ENCODE measurements at regions not wholly inside any gene's neighbourhood (a gene's known extent, or its start where the extent isn't known, plus 50 kb on each side); places are given as distances from the start of the nearest gene placed in this dataset.
"Not testable (repeated sequence)": the region's sequence is repeated elsewhere in the genome, so short reads cannot be mapped to it uniquely, and the experiment has no call there.

DNA sequence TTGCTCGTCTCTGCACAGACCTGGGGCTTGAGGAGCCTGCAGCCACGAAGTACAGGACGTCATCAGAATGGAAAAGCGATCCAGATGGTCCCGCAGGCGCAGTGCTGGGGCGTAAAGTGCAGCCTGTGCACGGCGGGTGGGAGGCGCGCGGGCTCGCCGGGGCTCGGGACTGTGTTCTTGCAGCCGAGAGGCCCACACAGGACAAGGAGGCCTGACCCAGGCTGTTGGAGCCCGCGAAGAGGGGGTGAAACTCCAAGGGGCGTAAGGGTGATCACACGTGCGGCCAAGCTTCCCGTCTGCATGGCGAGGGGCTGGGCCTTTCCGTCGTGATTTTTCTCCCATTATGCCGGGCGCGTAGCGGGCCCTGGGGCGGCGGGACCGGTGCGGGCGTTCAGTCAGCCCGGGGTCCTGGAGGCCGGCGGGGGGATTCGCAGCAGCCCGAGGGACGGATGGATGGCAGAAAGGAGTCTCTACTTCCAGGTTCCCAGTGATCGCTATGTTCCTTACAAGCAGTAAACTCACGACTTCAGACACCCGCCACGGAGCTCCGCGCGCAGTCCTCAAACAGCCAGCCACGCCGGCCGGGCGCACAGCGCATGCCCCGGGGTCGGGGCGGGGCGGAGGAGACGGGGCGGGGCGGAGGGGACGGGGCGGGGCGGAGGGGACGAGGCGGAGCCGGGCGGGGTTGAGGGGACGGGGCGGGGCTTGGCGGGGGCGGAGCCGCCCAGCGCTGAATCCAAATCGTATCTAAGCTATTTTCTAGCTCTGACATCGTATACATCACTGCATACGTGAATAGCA, 141.0 kb upstream of the KCNJ18 start:
- peak; percentile 72 for DNase-seq (ENCODE audit: low read depth)

DNA sequence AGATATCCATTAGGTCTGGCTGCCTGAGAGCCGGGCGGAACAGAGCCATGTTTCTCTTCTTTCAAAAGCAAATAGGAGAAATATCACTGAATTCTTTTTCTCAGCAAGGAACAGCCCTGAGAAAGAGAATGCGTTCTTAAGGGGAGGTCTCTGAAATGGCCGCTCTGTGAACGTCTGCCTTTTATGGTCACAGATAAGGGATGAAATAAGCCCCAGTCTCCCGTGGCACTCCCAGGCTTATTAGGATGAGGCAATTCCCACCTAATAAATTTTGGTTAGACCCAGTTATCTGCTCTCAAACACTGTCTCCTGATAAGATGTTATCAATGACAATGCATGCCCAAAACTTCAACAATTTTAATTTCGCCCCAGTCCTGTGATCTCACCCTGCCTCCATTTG, 133.4 kb upstream of the KCNJ18 start:
- not testable (repeated sequence) for DNase-seq (ENCODE audit: low read depth)

DNA sequence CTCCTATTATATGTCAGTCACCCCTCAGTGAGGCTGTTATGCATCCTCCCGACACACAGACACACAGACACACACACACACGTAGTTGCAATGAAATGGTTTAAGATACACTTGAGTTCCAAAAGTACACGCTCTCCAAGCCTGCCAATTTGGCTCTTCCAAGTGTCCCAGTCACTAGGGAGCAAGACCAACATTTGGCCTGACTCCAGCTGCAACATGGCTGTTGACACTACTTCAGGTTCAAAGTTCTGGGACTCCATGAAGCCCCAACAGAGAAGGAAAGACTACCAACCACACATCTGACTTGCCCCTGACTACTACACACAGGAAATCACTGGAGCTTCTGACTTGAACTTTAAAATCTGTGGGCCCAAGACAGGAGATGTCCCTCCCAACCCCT, 128.1 kb upstream of the KCNJ18 start:
- DNase-seq (ENCODE audit: low read depth): no peak

DNA sequence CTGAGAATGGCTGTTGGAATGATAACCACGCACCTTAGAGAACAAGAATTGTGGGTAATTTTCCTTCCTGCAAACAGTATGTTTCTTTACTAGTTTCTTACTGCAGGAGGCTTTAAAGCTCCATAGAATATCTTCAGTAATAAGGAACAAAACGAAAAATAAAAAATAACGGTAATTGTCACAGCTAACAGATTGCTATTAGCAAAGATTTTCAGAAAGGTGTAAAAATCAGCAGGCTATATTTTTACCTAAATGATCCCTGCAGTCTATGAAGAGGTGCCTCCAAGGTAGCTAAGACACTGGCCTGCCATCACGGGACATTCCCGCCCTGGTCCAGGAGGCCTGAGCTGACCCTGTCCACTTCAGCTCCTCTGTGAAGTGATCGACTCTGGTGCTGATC, 127.6 kb upstream of the KCNJ18 start:
- DNase-seq (ENCODE audit: low read depth): not testable (repeated sequence)

DNA sequence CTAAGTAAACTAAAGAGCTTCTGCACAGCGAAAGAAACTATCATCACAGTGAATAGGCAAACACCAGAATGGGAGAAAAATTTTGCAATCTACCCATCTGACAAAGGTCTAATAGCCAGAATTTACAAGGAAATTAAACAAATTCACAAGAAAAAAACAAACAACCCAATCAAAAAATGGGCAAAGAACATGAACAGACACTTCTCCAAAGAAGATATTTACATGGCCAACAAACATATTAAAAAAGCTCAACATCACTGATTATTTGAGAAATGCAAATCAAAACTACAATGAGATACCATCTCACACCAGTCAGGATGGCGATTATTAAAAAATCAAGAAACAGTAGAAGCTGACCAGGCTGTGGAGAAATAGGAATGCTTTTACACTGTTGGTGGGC, 121.9 kb upstream of the KCNJ18 start:
- not testable (repeated sequence) for DNase-seq (ENCODE audit: low read depth)

DNA sequence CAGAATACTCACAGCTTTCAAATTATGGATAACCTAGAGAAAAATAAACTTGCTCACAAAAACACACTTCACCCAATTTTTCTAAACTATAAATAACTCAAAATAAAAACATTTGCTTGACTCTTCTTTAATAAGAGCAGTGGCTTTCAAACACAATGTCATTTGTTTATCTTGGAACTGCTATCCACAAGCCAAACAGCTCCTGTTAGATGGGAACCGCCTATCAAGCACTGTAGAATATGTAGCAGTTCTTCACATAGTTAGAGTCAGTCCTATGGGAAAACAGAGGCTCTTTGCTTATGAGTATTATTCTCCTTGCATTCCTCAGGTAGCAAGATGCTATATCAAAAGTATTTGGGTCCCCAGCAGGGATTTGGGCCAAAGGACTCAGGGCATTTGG, 120.2 kb upstream of the KCNJ18 start:
- not testable (repeated sequence) for DNase-seq (ENCODE audit: low read depth)

DNA sequence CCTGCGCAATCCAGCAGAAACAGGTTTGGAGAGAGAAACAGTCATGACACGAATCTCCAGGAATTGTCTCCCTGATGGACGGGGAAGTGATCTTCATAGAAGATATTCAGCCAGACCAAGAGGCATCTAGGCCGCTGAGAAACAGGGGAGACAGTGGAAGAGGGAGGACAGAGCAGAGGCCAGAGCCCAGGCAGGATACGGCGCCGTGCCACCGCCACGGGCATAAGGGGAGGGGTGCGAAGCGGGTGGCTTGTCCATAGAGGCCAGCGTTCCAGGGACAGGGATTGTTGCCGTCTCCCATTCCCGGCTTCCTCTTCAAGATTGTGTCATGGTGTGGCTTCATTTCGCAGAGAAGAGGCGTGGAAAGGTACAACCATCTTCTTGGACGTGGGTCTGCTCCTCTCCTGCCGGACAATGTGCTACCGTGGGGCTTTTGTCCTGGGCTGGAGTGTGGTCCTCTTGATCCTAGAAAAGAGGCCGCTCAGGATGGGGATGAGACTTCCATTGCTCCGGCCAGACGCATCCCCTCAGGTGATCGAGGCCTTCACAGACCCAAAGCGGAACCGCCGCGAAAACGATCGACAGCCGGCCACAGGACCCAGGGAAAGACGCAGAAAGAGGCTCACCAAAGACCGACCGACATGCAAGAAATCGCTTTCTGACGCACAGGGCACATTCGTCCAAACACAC, 118.9 kb upstream of the KCNJ18 start:
- not testable (repeated sequence) for DNase-seq (ENCODE audit: low read depth)

DNA sequence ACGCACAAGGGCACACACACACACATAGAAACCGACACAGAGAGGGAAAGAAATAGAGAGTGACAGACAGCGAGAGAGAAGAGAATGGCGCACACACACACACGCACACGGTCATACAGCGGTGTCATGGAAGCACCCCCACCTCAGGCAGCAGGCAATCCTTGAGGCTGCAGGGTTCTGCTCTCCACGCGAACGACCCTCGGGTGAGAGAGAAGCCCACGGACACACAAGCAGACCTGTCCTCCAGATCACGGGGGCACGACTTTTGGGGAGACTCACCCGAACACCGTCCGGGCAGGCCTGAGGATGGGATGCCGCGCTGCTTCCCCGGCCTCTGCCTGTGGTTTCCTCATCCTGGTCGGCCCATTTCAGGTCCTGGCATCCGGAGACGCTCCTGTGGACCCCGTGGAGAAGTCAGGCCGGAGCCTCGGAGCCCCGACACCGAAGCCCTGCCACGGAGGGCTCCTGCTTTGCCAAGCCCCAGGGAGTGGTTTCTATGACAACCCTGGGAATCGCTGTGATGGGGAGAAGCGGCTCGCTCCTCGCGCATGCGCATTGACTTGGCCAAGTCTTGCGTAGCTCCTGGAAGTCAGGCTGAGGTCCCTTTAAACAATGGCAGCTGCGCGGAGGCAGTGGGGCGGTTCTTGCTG, 118.2 kb upstream of the KCNJ18 start:
- no peak for DNase-seq (ENCODE audit: low read depth)

DNA sequence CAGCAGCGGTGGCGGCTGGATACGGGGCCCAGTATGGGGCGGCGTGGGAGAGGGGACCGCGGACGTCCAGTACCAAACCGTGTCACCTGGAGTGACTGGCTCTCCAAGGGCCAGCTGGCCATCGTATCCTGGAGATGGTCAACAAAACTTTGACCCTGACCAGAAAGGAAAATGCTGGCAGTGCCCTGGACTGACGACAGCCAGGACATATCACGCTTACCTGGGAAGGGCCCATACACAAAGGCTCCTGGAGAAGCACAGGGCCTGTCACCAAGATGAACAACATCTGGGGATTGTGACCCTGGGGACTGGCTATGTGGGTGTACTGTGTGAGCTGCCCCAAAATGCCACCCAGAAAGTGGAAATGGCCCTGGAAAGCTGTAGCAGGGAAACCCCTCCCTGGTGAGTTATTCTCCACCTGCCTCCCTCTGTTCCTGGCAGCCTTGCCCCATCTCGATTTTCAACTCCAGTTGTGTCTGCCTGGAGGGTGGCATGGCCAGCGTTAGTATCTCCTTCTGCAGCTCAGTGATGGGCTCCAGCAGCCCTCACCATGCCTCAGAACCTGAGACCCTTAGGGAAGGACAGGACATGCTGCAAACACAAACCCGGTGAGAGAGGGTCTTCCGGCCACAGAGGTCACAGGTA, 117.6 kb upstream of the KCNJ18 start:
- not testable (repeated sequence) for DNase-seq (ENCODE audit: low read depth)

DNA sequence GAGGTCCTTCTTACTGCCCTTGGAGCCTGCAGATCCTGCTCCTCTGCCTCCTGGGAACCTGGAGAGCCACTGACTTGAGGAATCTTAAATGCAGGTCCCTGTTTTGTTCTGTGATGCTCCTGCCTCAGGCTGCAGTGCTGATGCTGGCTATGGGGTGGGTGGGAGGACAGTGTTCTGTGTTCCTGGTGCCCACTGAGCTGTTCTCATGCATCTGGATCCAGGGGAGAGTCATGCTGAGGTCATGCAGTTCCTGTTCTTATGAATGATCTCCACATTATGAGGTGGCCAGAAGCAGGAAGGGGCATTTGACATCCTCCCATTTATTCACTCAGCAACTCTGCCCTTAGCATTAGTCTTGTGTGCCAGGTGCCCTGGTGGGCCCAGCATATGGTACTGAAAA, 113.5 kb upstream of the KCNJ18 start:
- DNase-seq (ENCODE audit: low read depth): not testable (repeated sequence)

DNA sequence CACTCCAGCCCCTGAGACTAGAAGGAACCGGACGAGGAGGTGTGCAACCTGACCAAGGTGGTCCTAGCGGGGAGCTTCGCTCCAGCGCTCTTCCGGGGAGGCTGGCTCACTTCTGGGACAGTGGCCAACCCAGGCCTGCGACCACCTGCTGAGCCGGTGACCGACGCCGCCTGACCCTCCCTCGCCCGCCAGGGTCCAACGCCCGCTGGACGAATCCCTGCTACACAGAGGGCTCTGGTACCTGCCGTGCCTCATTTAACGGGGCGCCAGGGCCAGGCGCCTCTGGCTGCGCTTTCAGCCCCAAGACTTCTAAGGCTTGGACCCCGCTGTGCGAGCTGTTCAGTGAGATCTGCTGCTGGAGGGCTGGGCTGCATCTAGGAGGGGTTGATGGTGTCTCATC, 99.5 kb upstream of the KCNJ18 start:
- no peak for DNase-seq (ENCODE audit: low read depth)

DNA sequence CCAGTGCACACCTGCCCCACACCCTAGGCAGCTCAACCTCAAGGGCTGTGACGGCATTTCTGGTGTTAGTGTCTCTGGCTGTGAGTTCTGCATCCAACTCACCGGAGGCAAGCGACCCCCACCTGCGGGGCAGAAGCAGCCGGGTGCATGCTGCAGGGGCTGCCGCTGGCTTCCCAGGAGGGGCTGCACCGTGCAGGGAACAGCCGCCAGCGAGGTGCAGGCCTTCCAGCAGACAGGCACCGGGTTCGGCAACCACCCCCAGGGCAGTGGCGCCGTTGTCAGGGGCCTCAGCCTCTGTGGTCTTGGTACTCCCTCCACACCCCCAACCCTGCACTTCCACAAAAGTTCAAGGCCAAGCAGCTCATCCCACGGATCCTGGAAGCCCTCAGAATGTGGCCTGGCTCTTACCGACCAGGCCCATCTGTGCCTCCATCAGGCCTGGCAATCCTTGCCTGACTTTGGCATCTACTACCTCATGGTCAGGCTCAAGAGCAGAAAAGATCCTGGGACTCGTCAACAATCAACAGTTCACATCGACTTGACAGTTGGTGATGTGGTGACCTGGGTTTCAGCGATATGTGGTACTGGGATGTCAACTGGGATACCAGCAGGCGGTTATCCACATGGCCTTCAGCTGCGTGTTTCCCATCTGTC, 98.7 kb upstream of the KCNJ18 start:
- not testable (repeated sequence) for DNase-seq (ENCODE audit: low read depth)

DNA sequence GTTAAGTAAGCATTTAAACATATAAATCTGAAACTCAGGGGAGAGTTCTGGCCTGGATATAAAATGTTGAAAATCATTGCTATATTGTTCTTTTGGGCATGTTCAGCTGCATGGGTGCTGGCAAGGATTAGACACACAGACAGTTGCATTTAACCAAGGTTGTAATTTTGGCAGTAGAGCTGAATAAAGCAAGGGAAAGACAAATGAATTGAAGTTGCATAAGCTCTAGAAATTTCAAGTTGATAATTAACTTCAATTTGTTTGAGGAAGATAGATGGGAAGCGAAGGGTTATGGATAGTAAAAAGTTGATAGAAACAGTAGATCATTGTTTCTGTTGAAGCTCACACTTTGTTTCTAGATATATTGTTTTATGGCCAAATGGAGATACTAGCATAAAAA, 97.2 kb upstream of the KCNJ18 start:
- DNase-seq (ENCODE audit: low read depth): no peak

DNA sequence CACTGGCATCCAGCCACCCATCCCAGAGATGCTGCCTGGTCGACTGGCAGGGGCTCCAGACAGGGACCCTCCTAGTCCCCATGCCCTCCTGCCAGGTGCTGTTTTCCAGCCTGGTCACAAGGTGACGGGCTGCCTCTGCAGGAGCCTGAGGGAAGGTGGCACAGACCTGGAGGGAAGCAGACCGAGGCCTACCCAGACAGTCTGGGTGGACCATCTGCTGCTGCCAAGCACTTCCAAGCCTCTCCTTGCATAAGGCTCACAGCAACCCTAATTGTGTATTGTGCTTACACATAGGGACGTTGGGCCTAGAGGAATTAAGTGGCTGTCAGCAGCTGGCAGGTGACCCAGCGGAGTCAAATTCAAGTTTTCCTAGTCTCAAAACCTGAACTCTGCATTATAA, 90.1 kb upstream of the KCNJ18 start:
- no peak for DNase-seq (ENCODE audit: low read depth)

DNA sequence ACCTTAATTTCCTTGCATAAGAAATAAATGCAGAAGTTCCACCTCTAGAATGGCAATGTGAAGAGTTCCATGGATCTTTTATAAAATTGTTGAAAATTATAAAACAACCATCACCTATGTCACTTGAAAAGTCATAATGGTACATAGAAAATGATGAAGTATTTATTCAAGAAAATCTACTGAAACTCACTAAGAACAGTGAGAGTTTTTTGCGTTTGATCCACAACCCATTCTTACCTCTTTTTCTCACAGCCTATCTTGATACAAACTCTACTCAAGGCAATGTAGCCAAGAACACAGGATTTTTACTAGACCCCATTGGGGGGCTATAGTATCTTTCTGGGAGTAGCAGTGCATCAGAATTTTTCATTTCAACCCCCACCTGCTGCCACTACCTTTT, 89.0 kb upstream of the KCNJ18 start:
- DNase-seq (ENCODE audit: low read depth): not testable (repeated sequence)

DNA sequence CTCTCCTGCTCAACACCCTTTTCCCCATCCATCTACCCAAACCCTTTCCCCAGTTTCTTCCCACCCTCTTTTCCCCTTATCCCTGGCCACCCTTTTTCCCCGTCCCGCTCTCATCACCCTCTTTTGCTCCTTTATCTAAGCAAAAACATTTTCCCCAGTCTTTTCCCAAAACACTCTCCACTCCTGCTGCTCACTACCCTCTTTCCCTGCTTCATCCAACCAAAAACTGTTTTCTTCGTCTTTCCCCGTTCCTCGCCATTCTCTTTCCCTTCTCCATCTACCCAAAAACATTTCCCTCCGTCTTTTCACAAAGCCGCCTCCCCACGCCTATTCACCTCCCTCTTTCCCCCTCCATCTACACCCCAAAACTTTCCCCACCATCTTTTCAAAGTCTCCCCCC, 80.9 kb upstream of the KCNJ18 start:
- not testable (repeated sequence) for DNase-seq (ENCODE audit: low read depth)

DNA sequence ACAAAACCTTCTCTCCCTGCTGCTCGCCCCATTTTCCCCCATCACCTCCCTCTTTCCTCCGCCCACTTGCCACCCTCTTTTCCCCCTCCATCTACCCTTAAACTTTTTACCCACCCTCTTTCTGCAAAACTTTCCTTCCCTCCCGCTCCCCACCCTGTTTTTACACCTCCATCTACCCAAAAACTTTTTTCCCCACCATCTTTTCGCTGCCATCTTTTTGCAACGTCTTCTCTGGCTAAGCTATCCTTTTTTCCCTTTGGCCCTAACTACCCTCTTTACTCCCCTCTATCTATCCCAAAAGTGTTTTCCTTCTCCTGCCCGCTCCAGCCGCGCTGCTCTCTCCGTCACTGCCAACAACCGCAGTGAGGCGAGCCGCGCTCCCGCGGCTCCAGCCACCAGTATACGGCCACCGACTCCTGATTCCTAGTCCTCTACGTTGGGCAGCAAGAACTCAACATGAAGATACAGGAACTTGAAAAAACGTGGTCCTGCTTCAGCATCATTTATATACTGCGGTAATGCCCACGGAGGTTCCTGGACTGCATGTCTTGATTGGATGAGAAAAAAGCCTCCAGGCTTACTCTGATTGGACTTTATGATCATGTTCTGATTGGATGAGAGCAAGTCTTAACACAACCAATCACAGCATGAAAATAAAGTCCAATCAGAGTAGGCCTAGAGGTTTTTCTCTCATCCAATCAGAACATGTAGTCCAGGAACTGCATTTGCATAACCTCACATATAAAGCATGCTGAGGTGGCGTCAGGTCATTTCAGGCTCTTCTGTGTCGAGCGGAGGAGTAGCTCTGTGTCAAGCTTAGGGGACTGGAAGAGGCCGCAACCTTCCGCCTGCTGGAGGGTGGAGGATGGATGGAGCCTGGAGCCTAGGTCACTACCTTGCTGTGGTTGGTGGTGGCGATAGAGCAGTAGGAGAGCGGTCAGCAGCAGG, 79.9 kb upstream of the KCNJ18 start:
- not testable (repeated sequence) for DNase-seq (ENCODE audit: low read depth)

DNA sequence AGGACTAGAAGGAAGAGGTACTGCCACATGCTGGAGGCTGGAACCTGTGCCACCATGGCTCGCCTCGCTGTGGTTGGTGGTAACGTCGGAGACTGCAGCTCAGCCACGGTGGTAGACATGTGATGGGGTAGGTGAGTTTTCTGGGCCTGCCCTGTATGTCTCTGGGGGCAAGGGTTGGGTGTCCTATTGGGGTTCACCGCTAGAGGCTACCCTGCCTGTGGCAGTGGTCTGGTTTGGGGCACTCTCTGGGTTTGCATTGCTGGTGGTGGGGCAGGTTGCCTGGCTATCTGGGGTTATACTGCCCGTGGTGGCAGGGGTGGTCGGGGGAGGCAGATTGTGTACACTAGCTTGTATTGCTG, 79.3 kb upstream of the KCNJ18 start:
- DNase-seq (ENCODE audit: low read depth): no peak

DNA sequence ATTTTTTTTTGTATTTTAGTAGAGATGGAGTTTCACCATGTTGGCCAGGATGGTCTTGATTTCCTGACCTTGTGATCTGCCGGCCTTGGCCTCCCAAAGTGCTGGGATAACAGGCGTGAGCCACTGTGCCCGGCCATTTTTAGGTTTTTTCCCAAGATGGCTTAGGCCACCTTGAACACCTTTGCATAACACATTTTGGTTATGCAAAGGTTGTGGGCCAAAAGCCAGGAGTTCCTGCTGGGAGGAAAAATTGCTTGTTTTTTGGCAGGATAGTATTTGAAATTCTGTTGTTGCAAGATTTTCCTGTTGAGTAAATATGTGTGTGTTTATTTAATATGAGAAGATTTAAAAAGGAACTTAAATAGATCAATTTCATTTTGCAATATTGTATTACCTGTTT, 65.3 kb upstream of the KCNJ18 start:
- not testable (repeated sequence) for DNase-seq (ENCODE audit: low read depth)

All from stimulated activated CD8-positive, alpha-beta memory T cell treated with anti-CD3 and anti-CD28 coated beads, Interleukin-12 subunit alpha, Interleukin-12 subunit beta, amount 100 ng/mL, for 4 hours (primary cell).